Vagina (tissue), 2 donors: ENCODE measurements at regions not wholly inside any gene's neighbourhood (a gene's known extent, or its start where the extent isn't known, plus 50 kb on each side); places are given as distances from the start of the nearest gene placed in this dataset.

Experiments used
- DNase-seq, 2 donors: peaks; one replicate each; pipeline ENCODE4 v3.0.0-alpha.2; 2017; ENCODE audit errors: extremely low spot score in 2 of 2
- H3K27ac ChIP-seq: fragments of 200-600 bp; sonication (generic); one replicate; pipeline ENCODE4 v1.5.1; 2019
- H3K27me3 ChIP-seq: fragments of 200-600 bp; sonication (generic); one replicate; pipeline ENCODE4 v1.5.1; 2019
- H3K36me3 ChIP-seq, 2 donors: fragments of 200-600 bp; sonication (generic); one replicate each; pipeline ENCODE4 v1.5.1; 2017 to 2019
- H3K4me1 ChIP-seq: fragments of 200-600 bp; sonication (generic); one replicate; pipeline ENCODE4 v1.5.1; 2019
- H3K4me3 ChIP-seq, 2 donors: fragments of 200-600 bp; sonication (generic); 1 replicate in 1 of 2; 2 replicates in 1 of 2; pipeline ENCODE4 v1.5.1; 2016 to 2019
- H3K9me3 ChIP-seq: fragments of 200-600 bp; sonication (generic); one replicate; pipeline ENCODE4 v1.5.1; 2019
- POLR2A ChIP-seq, 2 donors: fragments of 450-650 bp; IDR thresholded peaks; one replicate each; pipeline ENCODE4 v1.6.1; 2017; ENCODE audit warnings: antibody characterized with exemption in 2 of 2, mild to moderate bottlenecking in 2 of 2, moderate library complexity in 2 of 2
- POLR2AphosphoS5 ChIP-seq, 2 donors: sonication (generic); formaldehyde crosslinking; IDR thresholded peaks; one replicate each; pipeline ENCODE4 v1.9.0; 2017; ENCODE audit warnings: antibody characterized with exemption in 2 of 2, mild to moderate bottlenecking in 2 of 2, low read depth in 1 of 2; ENCODE audit not compliant: insufficient read depth in 1 of 2
- intact Hi-C: fragments of 100-400 bp; cut with DNase I; formaldehyde crosslinking; loops from one replicate; pipeline ENCODE4 v1.15.1; 2023
- TF ChIP-seq, protein P1 (sequence below), 3 experiments: fragments of 450-650 bp in 2 of 3; fragments of 200-600 bp in 1 of 3; sonication (generic) in 1 of 3; IDR thresholded peaks; one replicate each; pipeline ENCODE4 v1.5.1; 2017 to 2019; ENCODE audit warnings: antibody characterized with exemption in 3 of 3, mild to moderate bottlenecking in 2 of 3, moderate library complexity in 2 of 3

GRCh38 chr2:226198956-226199355, 600.7 kb downstream of the IRS1 start:
- no peaks in the 10 kb centered on the region for H3K9me3 ChIP-seq
- TF ChIP-seq POLR2A (IDR thresholded peaks at IDR 0.05) (no peak), POLR2AphosphoS5 (IDR thresholded peaks at IDR 0.05; ENCODE audit: insufficient read depth in 1 of 2, low read depth in 1 of 2) (no peak)
- TF ChIP-seq, protein P1, sequence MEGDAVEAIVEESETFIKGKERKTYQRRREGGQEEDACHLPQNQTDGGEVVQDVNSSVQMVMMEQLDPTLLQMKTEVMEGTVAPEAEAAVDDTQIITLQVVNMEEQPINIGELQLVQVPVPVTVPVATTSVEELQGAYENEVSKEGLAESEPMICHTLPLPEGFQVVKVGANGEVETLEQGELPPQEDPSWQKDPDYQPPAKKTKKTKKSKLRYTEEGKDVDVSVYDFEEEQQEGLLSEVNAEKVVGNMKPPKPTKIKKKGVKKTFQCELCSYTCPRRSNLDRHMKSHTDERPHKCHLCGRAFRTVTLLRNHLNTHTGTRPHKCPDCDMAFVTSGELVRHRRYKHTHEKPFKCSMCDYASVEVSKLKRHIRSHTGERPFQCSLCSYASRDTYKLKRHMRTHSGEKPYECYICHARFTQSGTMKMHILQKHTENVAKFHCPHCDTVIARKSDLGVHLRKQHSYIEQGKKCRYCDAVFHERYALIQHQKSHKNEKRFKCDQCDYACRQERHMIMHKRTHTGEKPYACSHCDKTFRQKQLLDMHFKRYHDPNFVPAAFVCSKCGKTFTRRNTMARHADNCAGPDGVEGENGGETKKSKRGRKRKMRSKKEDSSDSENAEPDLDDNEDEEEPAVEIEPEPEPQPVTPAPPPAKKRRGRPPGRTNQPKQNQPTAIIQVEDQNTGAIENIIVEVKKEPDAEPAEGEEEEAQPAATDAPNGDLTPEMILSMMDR (IDR thresholded peaks at IDR 0.05), result no peak
- intact Hi-C loops, result no loop called here
- no peaks in the 10 kb centered on the region for H3K4me1 ChIP-seq
- H3K27me3 ChIP-seq, result no peaks in the 10 kb centered on the region
- DNase-seq, result no peak
- no peak overlapping the region for H3K27ac ChIP-seq
- no peak overlapping the region for H3K4me3 ChIP-seq
- H3K36me3 ChIP-seq, result no peaks in the 10 kb centered on the region

DNA sequence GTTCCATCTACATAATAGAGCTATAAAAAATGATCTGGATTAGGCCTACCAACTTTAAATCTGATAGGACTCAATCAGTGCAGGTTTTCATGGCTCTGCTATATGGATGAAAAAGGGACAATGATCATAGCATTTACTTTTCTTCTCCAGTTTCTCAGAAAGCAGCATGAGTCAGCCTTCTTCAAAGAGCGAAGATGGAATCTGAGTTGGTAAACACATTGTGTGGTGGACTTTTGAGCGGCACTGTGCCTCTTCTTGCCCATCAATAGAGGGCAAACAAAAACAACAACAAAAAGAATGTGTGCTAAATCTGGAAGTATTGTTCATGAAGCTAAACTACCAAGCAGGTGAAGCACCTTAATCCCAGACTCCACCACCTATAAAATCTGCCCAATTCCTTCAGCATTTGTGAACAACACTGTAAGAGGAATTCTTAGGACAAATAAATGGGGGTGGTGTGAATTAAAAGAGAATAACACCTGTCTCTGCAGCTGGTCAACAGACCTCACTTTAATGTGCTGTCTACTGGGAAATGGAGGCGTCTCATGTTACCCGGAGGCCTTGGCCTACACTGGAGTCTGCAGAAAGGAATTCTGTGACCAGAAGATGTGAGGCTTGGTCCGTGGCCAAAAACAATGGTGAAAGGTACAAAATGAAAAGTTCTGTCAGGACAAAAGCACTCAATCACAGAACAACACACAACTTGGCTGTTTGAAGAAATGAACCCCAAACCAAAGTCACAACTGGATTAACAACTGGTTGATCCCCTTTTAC, 609.0 kb downstream of the IRS1 start:
- Histone ChIP-seq H3K4me1 (peaks cover 13% of the 10 kb centered on the region), H3K9me3 (no peaks in the 10 kb centered on the region), H3K27ac (no peak overlapping the region), H3K4me3 (no peak overlapping the region), H3K36me3 (no peaks in the 10 kb centered on the region), H3K27me3 (no peaks in the 10 kb centered on the region)
- intact Hi-C loops, result no loop called here
- no peak for TF ChIP-seq POLR2AphosphoS5 (IDR thresholded peaks at IDR 0.05; ENCODE audit: insufficient read depth in 1 of 2, low read depth in 1 of 2)
- TF ChIP-seq, protein P1 (IDR thresholded peaks at IDR 0.05), result no peak
- no peak for DNase-seq

GRCh38 chr2:226189061-226189460, 610.6 kb downstream of the IRS1 start:
- no peaks in the 10 kb centered on the region for H3K36me3 ChIP-seq
- no peak overlapping the region for H3K27ac ChIP-seq
- no peaks in the 10 kb centered on the region for H3K9me3 ChIP-seq
- TF ChIP-seq, protein P1 (IDR thresholded peaks at IDR 0.05), result no peak
- TF ChIP-seq POLR2A (IDR thresholded peaks at IDR 0.05), result no peak
- TF ChIP-seq POLR2AphosphoS5 (IDR thresholded peaks at IDR 0.05; ENCODE audit: insufficient read depth in 1 of 2, low read depth in 1 of 2), result no peak
- H3K27me3 ChIP-seq, result no peaks in the 10 kb centered on the region
- intact Hi-C loops, result no loop called here
- no peak for DNase-seq
- H3K4me1 ChIP-seq, result peaks cover 27% of the 10 kb centered on the region
- no peak overlapping the region for H3K4me3 ChIP-seq

DNA sequence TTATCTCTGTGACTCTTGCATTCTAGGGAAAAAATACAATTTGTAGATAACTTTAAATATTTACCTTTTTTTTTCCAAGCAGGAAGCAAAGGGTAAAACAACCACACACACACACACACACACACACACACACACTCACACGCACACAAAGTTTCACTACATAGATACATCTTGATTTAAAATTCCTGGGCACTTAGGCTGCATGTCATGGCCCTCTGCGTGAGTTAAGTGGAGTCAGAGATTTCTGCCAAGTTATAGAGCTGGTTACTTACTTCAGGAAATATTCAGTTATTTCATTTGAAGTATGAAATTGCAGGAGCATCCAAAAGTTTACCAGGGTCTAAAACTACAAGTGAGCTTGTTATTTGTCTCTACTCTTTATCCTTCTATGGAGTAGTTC, 612.0 kb downstream of the IRS1 start:
- intact Hi-C loops, result no loop called here
- TF ChIP-seq, protein P1 (IDR thresholded peaks at IDR 0.05), result no peak
- TF ChIP-seq POLR2A (IDR thresholded peaks at IDR 0.05) (no peak), POLR2AphosphoS5 (IDR thresholded peaks at IDR 0.05; ENCODE audit: insufficient read depth in 1 of 2, low read depth in 1 of 2) (no peak)

GRCh38 chr2:226187156-226187555, 612.5 kb downstream of the IRS1 start:
- H3K36me3 ChIP-seq, result no peaks in the 10 kb centered on the region
- no peak overlapping the region for H3K27ac ChIP-seq
- DNase-seq, result no peak
- intact Hi-C loops, result no loop called here
- TF ChIP-seq POLR2A (IDR thresholded peaks at IDR 0.05) (no peak), POLR2AphosphoS5 (IDR thresholded peaks at IDR 0.05; ENCODE audit: insufficient read depth in 1 of 2, low read depth in 1 of 2) (no peak)
- TF ChIP-seq, protein P1 (IDR thresholded peaks at IDR 0.05), result no peak
- no peak overlapping the region for H3K4me3 ChIP-seq
- no peaks in the 10 kb centered on the region for H3K9me3 ChIP-seq
- peaks cover 34% of the 10 kb centered on the region for H3K4me1 ChIP-seq
- no peaks in the 10 kb centered on the region for H3K27me3 ChIP-seq

More for the DNA sequence above, 612.0 kb downstream of the IRS1 start:
- Histone ChIP-seq H3K9me3 (no peaks in the 10 kb centered on the region), H3K36me3 (no peaks in the 10 kb centered on the region), H3K27ac (no peak overlapping the region), H3K4me3 (no peak overlapping the region), H3K4me1 (peaks cover 33% of the 10 kb centered on the region), H3K27me3 (no peaks in the 10 kb centered on the region)
- no peak for DNase-seq
